HL-60 (cell line): ENCODE measurements at regions not wholly inside any gene's neighbourhood (a gene's known extent, or its start where the extent isn't known, plus 50 kb on each side); places are given as distances from the start of the nearest gene placed in this dataset.

Source experiments
- DNase-seq, 2 experiments: peaks; one replicate each; pipeline ENCODE4 v3.0.0-alpha.2; 2010 to 2020; ENCODE audit warnings: low read depth in 1 of 2, low spot score in 1 of 2
- H3K27ac ChIP-seq: fragments of 250-450 bp; sonication (Bioruptor Pico); replicated peaks from 2 replicates; pipeline ENCODE4 v1.5.1; 2020; ENCODE audit warnings: mild to moderate bottlenecking, moderate library complexity
- H3K27me3 ChIP-seq: fragments of 250-450 bp; sonication (Bioruptor Pico); 2 replicates; pipeline ENCODE4 v1.5.1; 2021; ENCODE audit warnings: mild to moderate bottlenecking, moderate library complexity; ENCODE audit not compliant: insufficient read depth, poor library complexity, severe bottlenecking
- H3K4me3 ChIP-seq: replicated peaks from 2 replicates; pipeline ENCODE4 v1.5.1; 2011; ENCODE audit warnings: mild to moderate bottlenecking, control low read depth, low read length; ENCODE audit not compliant: insufficient read depth
- CTCF ChIP-seq: IDR thresholded peaks from one replicate; pipeline ENCODE4 v1.5.1; 2011; ENCODE audit warnings: low read length, control low read depth, inconsistent platforms; ENCODE audit not compliant: insufficient read depth
- GABPA ChIP-seq: IDR thresholded peaks from 2 replicates; pipeline ENCODE4 v1.6.1; 2012; ENCODE audit warnings: low read depth
- POLR2AphosphoS5 ChIP-seq: IDR thresholded peaks from 2 replicates; pipeline ENCODE4 v1.6.1; 2012; ENCODE audit warnings: low read depth
- REST ChIP-seq: IDR thresholded peaks from 2 replicates; pipeline ENCODE4 v1.6.1; 2012; ENCODE audit warnings: low read depth; ENCODE audit not compliant: insufficient replicate concordance
- SPI1 ChIP-seq: IDR thresholded peaks from 2 replicates; pipeline ENCODE4 v1.6.1; 2012; ENCODE audit warnings: low read depth, mild to moderate bottlenecking, borderline replicate concordance

GRCh38 chr11:122538060-122538459 lies 117.5 kb upstream of the UBASH3B start:
- DNase-seq = no peak
- H3K27me3 ChIP-seq = no peaks in the 10 kb centered on the region

GRCh38 chr11:122524898-122525297 lies 130.6 kb upstream of the UBASH3B start:
- H3K27ac ChIP-seq = no peak overlapping the region
- TF ChIP-seq CTCF (no peak), SPI1 (no peak), REST (no peak), GABPA (no peak), POLR2AphosphoS5 (no peak)
- H3K27me3 ChIP-seq = peaks cover 2% of the 10 kb centered on the region
- no peak overlapping the region for H3K4me3 ChIP-seq
- no peak for DNase-seq

More at GRCh38 chr11:122538060-122538459, 117.5 kb upstream of the UBASH3B start:
- Histone ChIP-seq H3K4me3 (no peak overlapping the region), H3K27ac (no peak overlapping the region)
- TF ChIP-seq GABPA = no peak
- no peak for TF ChIP-seq POLR2AphosphoS5
- no peak for TF ChIP-seq CTCF
- no peak for TF ChIP-seq SPI1
- no peak for TF ChIP-seq REST

- H3K4me3 ChIP-seq = no peak overlapping the region
These were observed 131.4 kb upstream of the UBASH3B start for GRCh38 chr11:122523846-122524805.

More at GRCh38 chr11:122523846-122524805, 131.4 kb upstream of the UBASH3B start:
- peak; percentile 20 to 61 for DNase-seq
- TF ChIP-seq SPI1 (peak; percentile 84), POLR2AphosphoS5 (no peak), REST (no peak), GABPA (no peak), CTCF (no peak)
- no peak overlapping the region for H3K27ac ChIP-seq
- no peaks in the 10 kb centered on the region for H3K27me3 ChIP-seq
